ENCODE measurements at regions not wholly inside any gene's neighbourhood (a gene's known extent, or its start where the extent isn't known, plus 50 kb on each side); places are given as distances from the start of the nearest gene placed in this dataset.

- peak; percentile 57 for DNase-seq (ENCODE audit: low read depth)
Measured at GRCh38 chr6:139577124-139577762, 202.8 kb upstream of the CITED2 start.

GRCh38 chr6:139572001-139572400 is 197.6 kb upstream of the CITED2 start:
- no peak for DNase-seq (ENCODE audit: low read depth)

- DNase-seq (ENCODE audit: low read depth): no peak
Measured at GRCh38 chr6:139570166-139570565, 195.7 kb upstream of the CITED2 start.

- DNase-seq (ENCODE audit: low read depth): peak; percentile 33
Measured at GRCh38 chr6:139569566-139569965, 195.1 kb upstream of the CITED2 start.

GRCh38 chr6:139568956-139569538 is 194.6 kb upstream of the CITED2 start:
- DNase-seq (ENCODE audit: low read depth): peak; percentile 95

- DNase-seq (ENCODE audit: low read depth): peak; percentile 39
Measured at GRCh38 chr6:139568151-139568955, 193.9 kb upstream of the CITED2 start.

- peak; percentile 39 for DNase-seq (ENCODE audit: low read depth)
Measured at GRCh38 chr6:139567095-139567494, 192.6 kb upstream of the CITED2 start.

- no peak for DNase-seq (ENCODE audit: low read depth)
Measured at GRCh38 chr6:139565591-139565990, 191.1 kb upstream of the CITED2 start.

GRCh38 chr6:139557547-139557946 is 183.1 kb upstream of the CITED2 start:
- no peak for DNase-seq (ENCODE audit: low read depth)

GRCh38 chr6:139556532-139556931 is 182.1 kb upstream of the CITED2 start:
- no peak for DNase-seq (ENCODE audit: low read depth)

- DNase-seq (ENCODE audit: low read depth): no peak
Measured at GRCh38 chr6:139553916-139554315, 179.5 kb upstream of the CITED2 start.

GRCh38 chr6:139551376-139551775 is 176.9 kb upstream of the CITED2 start:
- no peak for DNase-seq (ENCODE audit: low read depth)

GRCh38 chr6:139550361-139550760 is 175.9 kb upstream of the CITED2 start:
- DNase-seq (ENCODE audit: low read depth): no peak

GRCh38 chr6:139549561-139550070 is 175.2 kb upstream of the CITED2 start:
- DNase-seq (ENCODE audit: low read depth): no peak

GRCh38 chr6:139547804-139548203 is 173.4 kb upstream of the CITED2 start:
- no peak for DNase-seq (ENCODE audit: low read depth)

- DNase-seq (ENCODE audit: low read depth): no peak
Measured at GRCh38 chr6:139547122-139547776, 172.8 kb upstream of the CITED2 start.

GRCh38 chr6:139546106-139546472 is 171.6 kb upstream of the CITED2 start:
- DNase-seq (ENCODE audit: low read depth): no peak

- DNase-seq (ENCODE audit: low read depth): peak; percentile 36
Measured at GRCh38 chr6:139545206-139546105, 171.0 kb upstream of the CITED2 start.

- no peak for DNase-seq (ENCODE audit: low read depth)
Measured at GRCh38 chr6:139544701-139545057, 170.2 kb upstream of the CITED2 start.

GRCh38 chr6:139542351-139542750 is 167.9 kb upstream of the CITED2 start:
- no peak for DNase-seq (ENCODE audit: low read depth)

- DNase-seq (ENCODE audit: low read depth): no peak
Measured at GRCh38 chr6:139540894-139541293, 166.4 kb upstream of the CITED2 start.

GRCh38 chr6:139540276-139540675 is 165.8 kb upstream of the CITED2 start:
- DNase-seq (ENCODE audit: low read depth): peak; percentile 60
